GM15510 (cell line): ENCODE measurements at regions not wholly inside any gene's neighbourhood (a gene's known extent, or its start where the extent isn't known, plus 50 kb on each side); places are given as distances from the start of the nearest gene placed in this dataset.

Experiments
- POLR2A ChIP-seq: IDR thresholded peaks from 3 replicates; pipeline ENCODE4 v1.6.1; 2011; ENCODE audit warnings: borderline replicate concordance; ENCODE audit not compliant: insufficient read length; ENCODE audit errors: extremely low read depth

DNA sequence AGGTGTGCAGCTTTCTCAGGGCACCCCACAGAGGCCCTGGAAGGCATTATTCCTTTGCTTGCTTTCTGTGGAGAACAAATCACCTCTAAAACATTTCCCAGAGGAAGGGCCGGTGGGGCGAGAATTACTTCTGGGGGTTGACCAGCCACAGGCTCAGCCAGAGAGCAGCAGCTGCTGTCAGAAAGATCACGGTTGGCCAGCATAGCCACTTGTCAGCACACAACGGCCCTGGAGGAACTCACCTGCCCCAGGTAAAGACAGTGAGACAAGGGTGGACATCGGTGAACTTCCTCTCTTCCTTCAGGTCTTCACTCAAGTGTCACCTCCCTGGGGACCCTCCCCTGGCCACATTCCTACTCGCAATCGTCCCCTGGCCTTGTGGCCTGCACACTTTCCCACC lies 69.5 kb upstream of the CLDN14 start:
- no peak for TF ChIP-seq POLR2A

DNA sequence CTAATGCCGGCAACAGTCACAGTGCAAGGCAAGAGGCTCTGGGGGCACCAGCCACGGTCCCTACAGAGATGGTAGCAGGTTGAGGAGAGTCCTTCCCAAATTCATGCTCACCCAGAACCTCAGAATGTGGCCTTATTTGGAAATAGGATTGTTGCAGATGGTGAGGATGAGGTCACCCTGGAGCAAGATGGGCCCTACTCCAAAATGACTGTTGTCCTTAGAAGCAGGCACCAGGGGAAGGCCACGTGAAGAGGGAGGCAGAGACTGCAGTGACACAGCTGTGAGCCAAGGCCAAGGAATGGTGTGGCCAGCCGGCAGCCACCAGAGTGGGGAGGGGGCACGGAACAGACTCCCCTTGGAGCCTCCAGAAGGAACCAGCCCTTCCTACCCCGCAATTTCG lies 70.8 kb upstream of the CLDN14 start:
- no peak for TF ChIP-seq POLR2A

DNA sequence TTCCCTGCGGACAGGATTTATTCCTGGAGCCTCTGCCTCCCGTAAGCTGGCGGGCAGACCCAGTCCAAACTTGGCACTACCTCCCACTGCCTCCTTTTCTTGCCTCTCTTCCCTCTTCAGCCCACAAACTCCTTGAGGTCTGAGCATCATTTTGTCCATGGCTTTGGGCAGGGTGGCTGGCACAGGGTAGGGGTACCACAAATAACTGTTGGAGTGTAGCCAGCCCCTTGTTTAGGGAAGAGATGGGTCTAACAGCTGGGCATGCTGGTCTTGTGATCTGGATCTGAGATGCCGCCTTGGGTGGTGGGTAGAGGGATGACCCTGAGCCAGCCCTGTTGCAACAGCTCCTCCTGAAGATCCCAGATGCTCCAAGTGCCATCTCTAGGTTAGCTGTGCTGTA lies 71.4 kb upstream of the CLDN14 start:
- no peak for TF ChIP-seq POLR2A

DNA sequence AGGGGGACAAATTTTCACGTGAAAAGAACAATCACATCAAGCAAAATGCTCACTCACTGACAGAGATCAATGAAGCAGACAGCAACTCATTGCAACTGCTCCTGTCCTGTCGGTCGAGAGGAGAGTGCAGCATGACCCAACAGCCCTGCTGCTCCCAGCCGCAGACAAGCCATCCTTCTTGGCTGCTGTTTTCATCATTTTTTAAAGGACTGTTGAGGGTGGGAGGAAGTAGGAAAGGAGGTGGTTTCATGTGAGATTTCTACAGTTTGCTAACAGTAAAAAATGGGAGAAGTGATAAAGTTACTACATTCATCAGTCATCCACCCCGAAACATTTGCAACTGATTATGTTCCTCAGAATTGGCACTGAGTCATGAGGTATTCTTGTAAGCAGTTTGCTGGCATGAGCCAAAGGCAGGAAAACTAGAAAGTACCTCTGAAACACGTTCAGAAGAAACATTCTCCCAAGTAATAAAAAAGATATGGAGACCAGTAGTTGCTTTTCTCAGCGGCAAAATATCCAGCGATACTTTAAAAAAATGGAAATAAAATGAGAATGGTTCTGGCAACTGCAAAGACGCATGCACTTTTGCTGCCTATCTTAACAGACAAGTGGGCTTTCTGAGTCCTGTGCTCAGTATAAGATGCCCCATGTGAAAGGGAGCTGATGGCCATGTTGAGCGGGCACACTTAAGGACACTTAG lies 72.0 kb upstream of the CLDN14 start:
- TF ChIP-seq POLR2A: no peak

DNA sequence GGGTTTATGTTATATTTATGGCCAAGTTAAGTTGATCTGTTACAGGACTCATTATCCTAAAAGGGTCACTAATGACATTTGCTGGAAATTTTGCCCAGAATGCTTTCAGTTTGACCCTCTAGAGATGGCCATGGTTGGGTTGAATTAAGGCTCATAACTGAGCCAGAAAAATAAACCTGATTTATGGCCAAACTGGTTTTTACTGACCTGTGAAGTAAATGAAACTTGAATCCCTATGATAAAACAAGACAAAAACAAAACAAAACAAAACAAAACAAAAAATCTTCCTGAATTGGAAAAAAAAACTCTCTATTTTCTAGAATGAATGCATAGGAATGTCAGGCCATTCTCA lies 72.5 kb upstream of the CLDN14 start:
- no peak for TF ChIP-seq POLR2A

DNA sequence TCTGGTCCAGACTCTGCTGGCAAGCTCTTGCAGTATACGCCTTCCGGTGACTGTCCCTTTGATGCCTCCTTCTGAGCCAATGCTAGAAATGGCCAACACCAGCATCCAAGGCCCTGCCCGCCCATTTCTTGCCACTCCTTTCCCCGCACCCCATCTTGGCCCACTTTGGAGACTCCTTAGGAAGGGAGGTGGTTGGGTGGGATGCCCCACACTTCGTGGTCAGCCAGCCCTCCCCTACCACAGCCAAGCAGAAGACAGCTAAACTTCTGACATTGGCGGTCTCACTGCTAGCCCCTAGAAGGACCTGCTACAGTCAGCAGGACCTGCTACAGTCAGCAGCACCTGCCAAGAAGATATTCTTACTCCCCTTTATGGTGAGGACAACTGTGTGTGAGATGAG lies 73.5 kb upstream of the CLDN14 start:
- no peak for TF ChIP-seq POLR2A

DNA sequence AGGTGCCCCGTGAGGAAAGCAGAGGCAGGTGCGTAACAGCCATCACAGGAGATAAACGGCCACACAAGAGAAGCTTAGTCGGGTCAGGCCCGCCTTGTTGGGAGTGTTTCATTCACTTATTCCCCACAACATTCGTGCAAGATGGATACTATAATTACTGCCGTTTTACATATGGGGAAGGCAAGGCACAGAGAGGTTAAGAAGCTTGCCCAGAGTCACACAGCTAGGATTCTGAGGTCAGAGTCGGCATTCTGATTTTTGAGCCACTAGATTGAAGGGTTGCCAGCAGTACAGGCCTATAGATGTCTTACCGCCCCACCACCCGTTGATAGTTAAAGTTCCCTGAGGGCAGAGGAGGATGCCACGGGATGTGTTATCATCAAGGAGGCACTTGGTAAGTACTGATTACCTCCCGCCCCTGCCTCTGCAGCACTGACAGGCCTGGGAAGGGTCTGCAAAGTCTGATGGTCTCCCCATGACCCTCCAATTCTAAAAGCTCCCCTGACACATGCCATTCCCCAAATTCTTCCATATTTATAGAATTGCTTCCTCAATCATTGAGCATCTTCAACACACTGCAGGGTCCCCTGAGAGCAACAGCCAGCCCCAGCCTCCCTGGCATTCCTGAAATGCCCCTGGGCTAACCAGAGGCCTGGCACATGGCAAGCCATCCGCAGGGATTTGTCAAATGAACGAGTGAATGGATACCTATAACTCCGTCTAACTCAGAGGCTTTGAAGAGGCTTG lies 74.7 kb upstream of the CLDN14 start:
- no peak for TF ChIP-seq POLR2A

DNA sequence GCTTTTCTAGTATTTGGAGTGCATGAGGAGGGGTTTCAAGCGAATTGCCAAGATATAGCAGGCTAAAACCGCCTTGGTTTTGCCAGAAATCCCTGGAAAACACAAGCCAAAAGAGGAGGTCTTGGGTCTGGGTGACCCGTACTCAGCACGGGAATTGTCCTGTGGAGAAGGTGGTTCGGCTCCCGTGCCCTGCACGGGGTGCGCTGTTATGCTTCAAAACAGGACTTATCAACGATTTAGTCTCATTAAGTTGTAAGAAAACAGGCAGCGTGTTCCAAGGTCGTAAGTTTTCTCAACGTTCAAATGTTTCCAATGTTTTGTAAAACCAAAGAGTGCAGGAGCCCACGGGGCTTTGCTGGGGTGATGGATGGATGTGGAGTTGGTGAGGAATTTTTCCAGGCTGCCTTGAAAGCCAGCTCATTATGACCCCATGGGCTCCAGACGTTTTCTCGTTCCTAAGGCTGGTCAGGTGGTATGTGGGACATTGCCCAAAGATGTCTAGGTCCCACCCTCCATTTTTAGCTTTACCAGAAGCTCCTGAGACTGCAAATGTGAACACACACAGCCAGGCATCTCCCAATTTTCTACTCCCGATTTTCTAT lies 75.4 kb upstream of the CLDN14 start:
- no peak for TF ChIP-seq POLR2A

DNA sequence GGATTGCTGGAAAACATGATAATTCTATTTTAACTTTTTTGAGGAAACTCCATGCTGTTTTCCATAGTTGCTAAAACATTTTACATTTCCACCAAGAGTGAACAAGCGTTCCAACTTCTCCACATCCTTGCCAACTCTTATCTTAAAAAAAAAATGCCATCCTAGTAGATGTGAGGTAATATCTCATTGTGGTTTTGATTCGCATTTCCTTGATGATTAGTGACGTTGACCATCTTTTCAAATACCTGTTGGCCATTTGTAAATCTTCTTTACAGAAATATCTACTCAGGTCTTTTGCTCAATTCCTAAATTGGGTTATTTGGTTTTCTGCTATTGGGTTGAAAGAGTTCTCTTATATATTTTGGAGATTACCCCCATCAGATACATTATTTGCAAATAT lies 77.4 kb upstream of the CLDN14 start:
- TF ChIP-seq POLR2A: no peak

DNA sequence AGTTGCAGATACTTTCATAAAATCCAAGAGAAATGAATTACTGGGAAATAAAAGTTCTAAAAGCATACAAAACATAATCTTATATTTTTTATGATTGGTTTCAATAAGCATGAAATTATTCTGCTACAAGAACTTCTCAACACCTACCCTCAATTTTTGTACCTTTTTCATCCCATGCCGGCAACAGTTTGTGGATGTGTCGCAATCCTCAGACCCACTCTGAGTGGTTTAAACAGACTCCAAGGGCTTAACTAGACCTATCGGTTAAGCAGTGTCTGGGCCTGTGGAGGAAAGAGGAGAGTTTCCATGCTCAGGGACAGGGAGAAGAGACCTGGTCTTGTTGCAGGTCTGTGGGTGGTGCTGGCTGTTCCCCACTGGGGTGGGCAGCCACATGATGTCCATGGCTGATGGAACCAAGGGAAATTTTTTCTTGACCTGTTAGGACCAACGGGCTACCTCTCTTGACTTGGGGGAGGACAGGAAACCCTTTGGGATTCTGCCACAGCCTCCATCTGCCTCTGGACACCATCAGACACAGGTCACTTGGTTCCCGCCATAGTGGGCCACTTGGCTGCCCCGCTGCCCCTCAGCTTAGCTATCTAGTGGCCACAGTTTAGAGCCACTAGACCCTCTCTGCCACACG lies 81.1 kb upstream of the CLDN14 start:
- no peak for TF ChIP-seq POLR2A

DNA sequence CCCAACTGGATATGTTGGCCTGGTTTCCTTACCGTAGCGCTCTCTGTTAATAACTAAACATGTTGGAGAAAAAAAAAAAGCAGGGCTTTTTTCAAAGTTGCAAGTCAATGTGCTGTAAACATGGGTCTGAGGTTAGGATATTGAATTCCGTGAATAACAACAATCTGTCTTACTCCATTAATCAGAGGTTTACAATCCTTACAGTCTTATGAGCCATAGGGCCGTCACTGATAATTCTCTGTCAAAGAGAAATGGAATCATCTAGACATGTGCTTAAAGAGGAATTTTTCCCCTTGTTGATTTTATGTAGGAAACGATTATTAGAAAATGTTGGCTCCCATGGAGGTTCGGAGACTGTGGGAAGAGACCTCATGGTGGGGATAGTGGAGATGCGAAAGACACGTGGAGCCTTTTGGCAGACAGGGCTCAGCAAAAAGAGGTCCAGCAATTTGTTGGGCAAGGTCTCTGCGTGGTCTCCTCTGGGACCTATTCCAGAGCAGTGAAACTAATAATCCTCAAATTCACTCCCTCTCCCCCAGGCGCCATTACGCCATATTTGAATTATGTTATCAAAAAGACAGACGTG lies 83.5 kb upstream of the CLDN14 start:
- no peak for TF ChIP-seq POLR2A

DNA sequence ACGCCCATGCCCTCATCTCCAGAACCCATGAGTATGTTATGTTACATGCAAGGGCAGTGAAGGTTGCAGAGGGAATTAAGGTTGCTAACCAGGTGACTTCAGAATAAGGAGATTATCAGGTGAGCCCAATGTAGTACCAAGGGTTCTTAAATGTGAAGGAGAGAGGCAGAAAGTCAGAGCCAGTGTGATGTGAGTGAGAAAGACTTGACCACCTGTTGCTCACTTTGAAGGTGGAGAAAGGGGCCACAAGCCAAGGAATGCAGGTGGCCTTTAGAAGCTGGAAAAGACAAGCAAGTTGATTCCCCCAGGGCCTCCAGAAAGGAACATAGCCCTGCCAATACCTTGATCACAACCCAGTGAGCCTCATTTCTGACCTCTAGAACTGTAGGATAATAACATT lies 84.7 kb upstream of the CLDN14 start:
- TF ChIP-seq POLR2A: no peak

DNA sequence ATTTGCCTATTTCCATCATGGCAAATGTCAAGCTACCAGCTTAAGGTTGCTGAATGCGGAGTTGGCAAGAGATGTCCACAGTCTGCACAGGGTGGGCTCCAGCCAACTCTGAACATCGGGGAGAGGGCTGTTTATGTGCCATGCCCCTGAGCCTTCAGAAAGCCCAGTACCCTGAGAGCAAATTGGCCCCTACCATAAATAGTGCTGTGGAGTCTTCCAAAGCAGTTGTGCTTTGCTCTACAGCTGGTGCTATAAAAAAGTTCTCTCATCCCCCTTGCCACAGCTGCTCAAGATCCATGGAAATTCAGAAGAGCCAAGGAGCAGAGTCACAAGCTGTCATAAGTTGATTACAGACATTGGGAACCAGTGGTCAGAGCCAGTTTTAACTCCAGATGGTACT lies 85.6 kb upstream of the CLDN14 start:
- no peak for TF ChIP-seq POLR2A

DNA sequence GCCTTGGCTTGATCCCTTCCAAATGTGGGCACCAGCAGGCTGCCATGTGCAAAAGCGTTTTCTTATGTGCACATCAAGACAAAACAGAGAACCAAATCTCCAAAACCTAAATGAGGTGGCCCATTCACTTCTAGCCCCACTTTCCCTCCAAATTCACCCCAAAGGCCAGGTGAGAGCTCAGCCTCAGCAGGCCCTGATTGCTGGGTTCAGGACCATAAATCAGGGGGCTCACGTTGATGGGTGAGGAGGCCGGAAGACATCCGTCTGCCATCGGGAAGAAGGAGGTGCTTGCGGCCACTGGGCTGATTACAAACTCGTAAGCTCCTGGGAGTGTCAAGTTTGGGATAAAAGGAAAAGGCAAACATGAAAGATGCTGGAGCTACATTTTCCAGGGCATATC lies 86.7 kb upstream of the CLDN14 start:
- TF ChIP-seq POLR2A: no peak

DNA sequence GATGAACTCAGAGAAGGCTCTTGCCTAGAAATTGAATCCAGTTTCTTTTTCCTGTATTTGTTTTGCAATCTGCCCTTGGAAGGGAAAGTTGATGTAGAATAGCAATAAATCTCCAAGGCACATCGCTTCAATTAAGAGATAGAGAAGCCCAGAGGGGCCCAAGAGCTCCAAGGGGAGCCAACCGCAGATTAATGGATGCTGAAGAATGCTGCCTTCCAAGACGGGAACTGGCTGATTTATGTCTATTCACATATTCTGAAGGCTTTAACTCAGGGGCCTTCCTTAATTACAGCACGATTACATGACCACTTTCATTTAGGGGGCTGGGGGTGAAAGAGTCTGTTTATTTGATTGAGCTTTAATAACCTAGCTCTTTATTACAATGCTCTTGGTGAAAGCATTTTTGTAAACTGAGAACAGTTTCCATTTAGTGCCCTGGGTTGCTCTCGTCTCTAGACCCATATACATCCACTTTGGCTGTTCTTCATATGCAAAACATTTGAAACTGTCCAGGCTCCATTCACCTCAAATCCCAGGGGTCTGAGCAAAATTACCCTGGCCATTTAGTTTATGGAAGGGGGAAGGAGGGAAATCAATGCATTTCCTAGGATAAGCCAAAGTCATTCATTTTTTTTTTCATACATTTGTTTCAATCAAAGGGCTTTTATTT lies 87.4 kb upstream of the CLDN14 start:
- no peak for TF ChIP-seq POLR2A
